Bronchial epithelial cell (primary cell): ENCODE measurements at regions not wholly inside any gene's neighbourhood (a gene's known extent, or its start where the extent isn't known, plus 50 kb on each side); places are given as distances from the start of the nearest gene placed in this dataset.
A peak's percentile ranks its signal among the peaks of the same experiment; 100 is the strongest.

Source experiments
- DNase-seq: peaks from one replicate; pipeline ENCODE4 v3.0.0-alpha.2; 2010; ENCODE audit warnings: low read depth
- FAIRE-seq: peaks from 2 replicates; lab custom pipeline; 2011; peaks lifted over from hg19 to GRCh38; lab: Jason Lieb, UNC
- H3K27me3 ChIP-seq: 2 replicates; pipeline ENCODE4 v1.5.1; 2011; ENCODE audit warnings: low read length; ENCODE audit not compliant: control insufficient read depth, insufficient read depth
- H3K36me3 ChIP-seq: 2 replicates; pipeline ENCODE4 v1.5.1; 2011; ENCODE audit warnings: low read length; ENCODE audit not compliant: control insufficient read depth, insufficient read depth
- H3K4me3 ChIP-seq: 2 replicates; pipeline ENCODE4 v1.5.1; 2011; ENCODE audit warnings: mild to moderate bottlenecking, low read depth, low read length, control low read depth
- TF ChIP-seq, protein P1 (sequence below): IDR thresholded peaks from 2 replicates; pipeline ENCODE4 v1.5.1; 2011; ENCODE audit warnings: mild to moderate bottlenecking, moderate library complexity, low read length, control low read depth, inconsistent platforms; ENCODE audit not compliant: insufficient read depth, severe bottlenecking

DNA sequence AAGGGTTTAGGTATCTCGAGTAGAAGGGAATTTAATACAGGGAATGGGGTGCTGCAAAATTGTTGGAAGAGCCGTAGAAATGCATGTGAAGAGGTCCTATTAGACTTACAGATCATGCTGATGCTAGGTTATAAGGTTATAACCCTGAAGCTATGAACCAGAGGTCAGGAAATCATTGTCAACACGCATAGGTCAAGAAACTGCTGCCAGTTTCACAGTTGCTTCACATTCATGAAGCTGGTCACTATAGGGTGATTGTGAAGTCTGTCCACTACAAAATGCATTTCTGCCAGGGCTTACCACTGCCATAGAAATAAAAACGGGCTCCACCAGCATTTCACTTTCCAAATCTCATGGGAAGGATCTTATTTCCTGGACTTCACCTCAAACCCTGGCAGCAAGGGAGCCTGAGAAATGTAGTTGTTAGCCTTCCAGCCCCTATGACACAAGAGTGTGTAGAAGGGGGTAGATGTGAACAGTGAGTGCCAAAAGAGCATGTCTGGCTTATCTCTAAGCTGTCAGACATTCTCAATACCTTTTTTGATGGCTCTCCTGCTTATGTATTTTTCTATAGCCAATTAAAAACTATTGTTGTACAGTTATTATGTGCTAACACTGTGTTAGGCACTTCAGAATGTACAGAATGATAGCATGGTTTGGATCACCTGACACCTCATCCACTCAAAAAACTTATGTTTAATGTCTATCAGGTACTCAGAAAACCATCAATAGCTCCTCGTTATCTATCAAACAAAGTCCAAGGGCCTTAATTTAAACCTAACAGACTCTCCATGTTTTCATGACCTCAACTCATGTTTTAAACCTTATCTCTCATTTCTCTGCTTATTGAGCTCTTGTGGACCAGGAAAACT is 148.3 kb upstream of the TSC22D2 start:
- FAIRE-seq (no peak), DNase-seq (no peak)
- Histone ChIP-seq H3K36me3 (no peaks in the 10 kb centered on the region), H3K4me3 (no peak overlapping the region), H3K27me3 (no peaks in the 10 kb centered on the region)
- TF ChIP-seq, protein P1, sequence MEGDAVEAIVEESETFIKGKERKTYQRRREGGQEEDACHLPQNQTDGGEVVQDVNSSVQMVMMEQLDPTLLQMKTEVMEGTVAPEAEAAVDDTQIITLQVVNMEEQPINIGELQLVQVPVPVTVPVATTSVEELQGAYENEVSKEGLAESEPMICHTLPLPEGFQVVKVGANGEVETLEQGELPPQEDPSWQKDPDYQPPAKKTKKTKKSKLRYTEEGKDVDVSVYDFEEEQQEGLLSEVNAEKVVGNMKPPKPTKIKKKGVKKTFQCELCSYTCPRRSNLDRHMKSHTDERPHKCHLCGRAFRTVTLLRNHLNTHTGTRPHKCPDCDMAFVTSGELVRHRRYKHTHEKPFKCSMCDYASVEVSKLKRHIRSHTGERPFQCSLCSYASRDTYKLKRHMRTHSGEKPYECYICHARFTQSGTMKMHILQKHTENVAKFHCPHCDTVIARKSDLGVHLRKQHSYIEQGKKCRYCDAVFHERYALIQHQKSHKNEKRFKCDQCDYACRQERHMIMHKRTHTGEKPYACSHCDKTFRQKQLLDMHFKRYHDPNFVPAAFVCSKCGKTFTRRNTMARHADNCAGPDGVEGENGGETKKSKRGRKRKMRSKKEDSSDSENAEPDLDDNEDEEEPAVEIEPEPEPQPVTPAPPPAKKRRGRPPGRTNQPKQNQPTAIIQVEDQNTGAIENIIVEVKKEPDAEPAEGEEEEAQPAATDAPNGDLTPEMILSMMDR: no peak

DNA sequence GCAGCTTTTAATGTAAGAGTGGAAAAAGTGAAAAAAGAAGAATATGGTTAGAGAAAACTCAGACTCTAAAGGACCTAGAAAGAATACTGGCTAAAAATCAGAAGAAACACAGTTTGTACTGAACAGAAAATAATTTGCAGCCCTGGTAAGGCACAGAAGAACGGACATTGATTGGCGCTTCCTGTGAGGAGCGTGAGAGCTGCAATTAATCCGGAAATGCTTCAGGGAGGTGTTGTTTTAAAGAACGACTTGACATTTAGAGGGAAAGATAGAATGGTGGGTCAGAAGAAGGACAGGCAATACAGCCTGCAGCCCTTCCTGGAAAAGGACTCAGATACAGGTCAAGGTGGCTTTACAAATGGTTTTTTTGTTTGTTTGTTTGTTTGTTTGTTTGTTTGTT is 151.3 kb upstream of the TSC22D2 start:
- FAIRE-seq (no peak), DNase-seq (no peak)
- H3K36me3 ChIP-seq: no peaks in the 10 kb centered on the region
- TF ChIP-seq, protein P1: no peak
- H3K4me3 ChIP-seq: no peak overlapping the region
- no peaks in the 10 kb centered on the region for H3K27me3 ChIP-seq

DNA sequence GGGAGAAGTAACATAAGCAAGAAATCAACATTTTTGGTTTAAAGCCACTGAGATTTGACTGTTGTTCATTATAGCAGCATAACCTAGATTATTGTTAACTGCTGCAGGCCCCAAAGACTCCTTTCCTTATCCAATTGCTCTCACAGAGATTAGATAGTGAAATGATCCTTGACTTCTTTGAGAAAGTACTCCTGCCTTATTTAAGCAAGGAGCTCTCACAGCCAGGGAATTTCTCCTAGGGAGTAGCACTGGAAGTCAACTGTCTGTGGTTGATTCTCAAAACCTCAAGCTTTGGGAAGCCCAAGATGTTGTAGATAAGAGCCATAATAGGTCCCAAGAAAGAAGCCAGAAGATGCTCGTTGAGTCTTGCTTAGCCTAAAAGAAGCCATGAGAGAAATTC is 151.8 kb upstream of the TSC22D2 start:
- FAIRE-seq (no peak), DNase-seq (no peak)
- TF ChIP-seq, protein P1: no peak
- no peaks in the 10 kb centered on the region for H3K27me3 ChIP-seq
- no peak overlapping the region for H3K4me3 ChIP-seq
- no peaks in the 10 kb centered on the region for H3K36me3 ChIP-seq

DNA sequence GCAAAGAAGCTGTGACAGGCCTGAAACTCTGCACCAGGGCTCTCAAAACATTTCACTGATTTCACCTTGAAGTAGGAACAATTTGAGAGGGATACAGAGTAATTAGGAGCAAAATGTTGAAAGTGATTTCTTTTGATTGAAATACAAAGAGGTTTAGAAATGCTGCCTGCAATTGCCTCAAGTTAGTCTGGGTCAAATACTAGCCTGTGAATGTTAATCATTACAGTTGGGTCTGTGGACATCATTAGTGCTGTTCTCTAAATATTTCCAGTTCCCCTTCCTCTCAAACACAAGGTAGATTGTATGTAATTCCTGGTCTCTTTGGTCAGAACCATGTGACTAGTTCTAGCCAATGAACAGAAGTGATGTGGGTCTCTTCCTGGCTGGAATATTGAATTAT is 152.3 kb upstream of the TSC22D2 start:
- Histone ChIP-seq H3K36me3 (no peaks in the 10 kb centered on the region), H3K27me3 (no peaks in the 10 kb centered on the region), H3K4me3 (no peak overlapping the region)
- DNase-seq: no peak
- no peak for FAIRE-seq
- TF ChIP-seq, protein P1: no peak

DNA sequence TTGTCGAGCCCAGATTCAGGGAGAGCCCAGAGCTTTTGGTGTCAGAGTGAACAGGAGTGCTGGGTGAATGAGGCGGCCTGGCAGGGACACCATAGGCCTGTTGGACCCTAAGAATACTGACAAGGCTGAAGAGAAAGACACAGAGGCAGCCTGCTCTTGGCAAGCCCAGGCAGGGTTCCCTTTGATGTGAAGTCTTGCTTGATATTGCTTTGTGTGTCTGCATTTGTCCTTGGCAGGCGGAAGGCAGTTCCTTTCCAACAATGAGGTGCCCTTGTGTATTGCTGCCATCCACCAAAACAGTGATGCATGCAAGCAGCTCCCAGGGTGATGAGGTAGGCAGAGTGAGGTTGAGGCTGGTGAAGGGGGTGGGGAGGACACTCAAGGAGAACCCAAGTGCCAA is 152.7 kb upstream of the TSC22D2 start:
- Histone ChIP-seq H3K36me3 (no peaks in the 10 kb centered on the region), H3K4me3 (no peak overlapping the region), H3K27me3 (no peaks in the 10 kb centered on the region)
- TF ChIP-seq, protein P1: no peak
- DNase-seq (peak; percentile 75), FAIRE-seq (peak; percentile 90)

DNA sequence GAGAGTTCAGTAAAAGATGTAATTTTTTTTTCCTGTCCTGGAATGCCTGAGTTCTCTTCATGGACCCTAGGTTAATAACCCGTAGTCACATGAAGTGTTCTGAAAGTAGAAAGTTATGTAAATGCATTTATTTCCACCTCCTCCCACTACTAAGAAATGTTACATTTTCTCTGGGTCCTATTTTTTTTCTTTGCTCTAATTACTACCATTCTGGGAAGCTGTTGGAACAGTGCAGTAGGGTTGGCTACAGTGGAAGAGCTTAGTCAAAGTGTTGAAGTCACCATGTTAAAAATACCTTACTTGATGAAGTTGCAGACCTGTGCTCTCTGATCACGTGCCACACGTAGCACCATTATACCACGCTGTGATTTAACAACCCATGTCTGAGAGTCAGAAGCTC is 153.8 kb upstream of the TSC22D2 start:
- no peaks in the 10 kb centered on the region for H3K36me3 ChIP-seq
- DNase-seq (peak; percentile 37), FAIRE-seq (no peak)
- TF ChIP-seq, protein P1: no peak
- no peak overlapping the region for H3K4me3 ChIP-seq
- H3K27me3 ChIP-seq: no peaks in the 10 kb centered on the region
